Sigmoid colon (tissue), 4 donors: ENCODE measurements at regions not wholly inside any gene's neighbourhood (a gene's known extent, or its start where the extent isn't known, plus 50 kb on each side); places are given as distances from the start of the nearest gene placed in this dataset.

Experiments
- EP300 ChIP-seq, 4 donors: sonication (generic); formaldehyde crosslinking; IDR thresholded peaks; one replicate each; pipeline ENCODE4 v1.6.1; 2017; ENCODE audit warnings: antibody characterized with exemption in 4 of 4
- POLR2A ChIP-seq, 2 donors: fragments of 450-650 bp; IDR thresholded peaks; one replicate each; pipeline ENCODE4 v1.6.1; 2016; ENCODE audit warnings: antibody characterized with exemption in 2 of 2, mild to moderate bottlenecking in 2 of 2, moderate library complexity in 2 of 2
- POLR2AphosphoS5 ChIP-seq, 4 donors: sonication (generic); formaldehyde crosslinking; IDR thresholded peaks; one replicate each; pipeline ENCODE4 v1.6.1; 2017; ENCODE audit warnings: antibody characterized with exemption in 4 of 4
- TF ChIP-seq, protein P1 (sequence below), 4 experiments: fragments of 450-650 bp in 3 of 4; fragments of 200-600 bp in 1 of 4; IDR thresholded peaks; one replicate each; pipeline ENCODE4 v1.5.1; 2016 to 2019; ENCODE audit warnings: antibody characterized with exemption in 4 of 4, mild to moderate bottlenecking in 3 of 4, moderate library complexity in 2 of 4

DNA sequence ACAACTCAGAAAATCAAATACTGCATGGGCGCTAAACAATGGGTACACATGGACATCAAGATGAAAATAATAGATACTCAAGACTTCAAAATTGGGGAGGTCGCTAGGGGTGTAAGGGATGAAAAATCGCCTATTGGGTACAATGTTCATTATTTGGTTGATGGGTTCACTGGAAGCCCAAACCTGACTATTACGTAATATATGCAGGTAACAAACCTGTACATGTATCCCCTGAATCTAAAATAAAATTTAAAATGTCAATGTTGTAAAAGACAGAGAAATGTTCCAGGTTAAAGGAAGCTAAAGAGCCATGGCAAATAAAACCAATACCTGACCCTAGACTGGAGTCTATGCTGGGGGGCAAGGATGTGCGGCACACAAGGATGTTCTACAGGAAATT, 80.4 kb upstream of the CCBE1 start:
- TF ChIP-seq, protein P1, sequence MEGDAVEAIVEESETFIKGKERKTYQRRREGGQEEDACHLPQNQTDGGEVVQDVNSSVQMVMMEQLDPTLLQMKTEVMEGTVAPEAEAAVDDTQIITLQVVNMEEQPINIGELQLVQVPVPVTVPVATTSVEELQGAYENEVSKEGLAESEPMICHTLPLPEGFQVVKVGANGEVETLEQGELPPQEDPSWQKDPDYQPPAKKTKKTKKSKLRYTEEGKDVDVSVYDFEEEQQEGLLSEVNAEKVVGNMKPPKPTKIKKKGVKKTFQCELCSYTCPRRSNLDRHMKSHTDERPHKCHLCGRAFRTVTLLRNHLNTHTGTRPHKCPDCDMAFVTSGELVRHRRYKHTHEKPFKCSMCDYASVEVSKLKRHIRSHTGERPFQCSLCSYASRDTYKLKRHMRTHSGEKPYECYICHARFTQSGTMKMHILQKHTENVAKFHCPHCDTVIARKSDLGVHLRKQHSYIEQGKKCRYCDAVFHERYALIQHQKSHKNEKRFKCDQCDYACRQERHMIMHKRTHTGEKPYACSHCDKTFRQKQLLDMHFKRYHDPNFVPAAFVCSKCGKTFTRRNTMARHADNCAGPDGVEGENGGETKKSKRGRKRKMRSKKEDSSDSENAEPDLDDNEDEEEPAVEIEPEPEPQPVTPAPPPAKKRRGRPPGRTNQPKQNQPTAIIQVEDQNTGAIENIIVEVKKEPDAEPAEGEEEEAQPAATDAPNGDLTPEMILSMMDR (IDR thresholded peaks at IDR 0.05) = no peak
- no peak for TF ChIP-seq POLR2A (IDR thresholded peaks at IDR 0.05)
- TF ChIP-seq EP300 (IDR thresholded peaks at IDR 0.05) = no peak
- no peak for TF ChIP-seq POLR2AphosphoS5 (IDR thresholded peaks at IDR 0.05)
